ENCODE measurements at regions not wholly inside any gene's neighbourhood (a gene's known extent, or its start where the extent isn't known, plus 50 kb on each side); places are given as distances from the start of the nearest gene placed in this dataset.

GRCh38 chr21:35682904-35683549 lies 377.3 kb downstream of the SETD4 start:
- no peak for DNase-seq

- DNase-seq = no peak
Measured at GRCh38 chr21:35681946-35682345, 378.4 kb downstream of the SETD4 start.

- DNase-seq = no peak
Measured at GRCh38 chr21:35679076-35679475, 381.2 kb downstream of the SETD4 start.

- DNase-seq = no peak
Measured at GRCh38 chr21:35678393-35678792, 381.9 kb downstream of the SETD4 start.

GRCh38 chr21:35677298-35677841 lies 383.0 kb downstream of the SETD4 start:
- no peak for DNase-seq

GRCh38 chr21:35674895-35675470 lies 385.3 kb downstream of the SETD4 start:
- no peak for DNase-seq

GRCh38 chr21:35674091-35674671 lies 386.1 kb downstream of the SETD4 start:
- no peak for DNase-seq

GRCh38 chr21:35672313-35672712 lies 388.0 kb downstream of the SETD4 start:
- no peak for DNase-seq

- DNase-seq = no peak
Measured at GRCh38 chr21:35664683-35665082, 395.6 kb downstream of the SETD4 start.

- DNase-seq = no peak
Measured at GRCh38 chr21:35663856-35664606, 396.3 kb downstream of the SETD4 start.

- no peak for DNase-seq
Measured at GRCh38 chr21:35658242-35658641, 402.1 kb downstream of the SETD4 start.

- DNase-seq = no peak
Measured at GRCh38 chr21:35652872-35653271, 407.5 kb downstream of the SETD4 start.

- DNase-seq = no peak
Measured at GRCh38 chr21:35652196-35652595, 408.1 kb downstream of the SETD4 start.

GRCh38 chr21:35651196-35651595 lies 409.1 kb downstream of the SETD4 start:
- no peak for DNase-seq

- DNase-seq = no peak
Measured at GRCh38 chr21:35649186-35649585, 411.1 kb downstream of the SETD4 start.

- DNase-seq = peak; percentile 78
Measured at GRCh38 chr21:35648512-35648911, 411.8 kb downstream of the SETD4 start.

GRCh38 chr21:35646606-35647005 lies 413.7 kb downstream of the SETD4 start:
- no peak for DNase-seq

- DNase-seq = no peak
Measured at GRCh38 chr21:35645991-35646390, 414.3 kb downstream of the SETD4 start.

- no peak for DNase-seq
Measured at GRCh38 chr21:35644523-35644922, 415.8 kb downstream of the SETD4 start.

GRCh38 chr21:35643176-35643575 lies 417.1 kb downstream of the SETD4 start:
- no peak for DNase-seq

GRCh38 chr21:35641271-35642016 lies 418.9 kb downstream of the SETD4 start:
- no peak for DNase-seq

GRCh38 chr21:35637431-35637830 lies 422.9 kb downstream of the SETD4 start:
- DNase-seq = no peak

GRCh38 chr21:35635994-35636393 lies 424.3 kb downstream of the SETD4 start:
- DNase-seq = no peak

Data from COR-L47 (cell line).